HEK293T (cell line): ENCODE measurements at regions not wholly inside any gene's neighbourhood (a gene's known extent, or its start where the extent isn't known, plus 50 kb on each side); places are given as distances from the start of the nearest gene placed in this dataset.

Experiments
- ARNT ChIP-seq: fragments of 450-650 bp; IDR thresholded peaks from 2 replicates; pipeline ENCODE4 v1.6.1; 2017; ENCODE audit warnings: mild to moderate bottlenecking
- BHLHE40 ChIP-seq: fragments of 450-650 bp; IDR thresholded peaks from 2 replicates; pipeline ENCODE4 v1.6.1; 2016; ENCODE audit warnings: mild to moderate bottlenecking, moderate library complexity, borderline replicate concordance
- FOXA1 ChIP-seq: fragments of 450-650 bp; IDR thresholded peaks from 2 replicates; pipeline ENCODE4 v1.6.1; 2016; ENCODE audit warnings: mild to moderate bottlenecking
- FOXM1 ChIP-seq: fragments of 450-650 bp; IDR thresholded peaks from 2 replicates; pipeline ENCODE4 v1.6.1; 2017; ENCODE audit warnings: mild to moderate bottlenecking, borderline replicate concordance
- HDGF ChIP-seq: fragments of 450-650 bp; IDR thresholded peaks from 2 replicates; pipeline ENCODE4 v1.6.1; 2017; ENCODE audit warnings: antibody characterized with exemption, borderline replicate concordance
- LEF1 ChIP-seq: fragments of 450-650 bp; IDR thresholded peaks from 2 replicates; pipeline ENCODE4 v1.6.1; 2017; ENCODE audit warnings: mild to moderate bottlenecking, borderline replicate concordance
- NFRKB ChIP-seq: fragments of 450-650 bp; IDR thresholded peaks from 2 replicates; pipeline ENCODE4 v1.6.1; 2016; ENCODE audit warnings: mild to moderate bottlenecking, moderate library complexity
- SP1 ChIP-seq: fragments of 450-650 bp; IDR thresholded peaks from 2 replicates; pipeline ENCODE4 v1.6.1; 2017
- TARDBP ChIP-seq: fragments of 450-650 bp; IDR thresholded peaks from 2 replicates; pipeline ENCODE4 v1.6.1; 2016

GRCh38 chr4:181991369-181992108 lies 251.7 kb upstream of the TENM3 start:
- no peak for TF ChIP-seq HDGF
- no peak for TF ChIP-seq BHLHE40
- TF ChIP-seq SP1, result no peak
- no peak for TF ChIP-seq TARDBP
- TF ChIP-seq LEF1, result no peak
- TF ChIP-seq FOXA1, result no peak
- TF ChIP-seq NFRKB, result no peak
- no peak for TF ChIP-seq FOXM1
- no peak for TF ChIP-seq ARNT
